Smooth muscle cell (in vitro differentiated cells): ENCODE measurements at regions not wholly inside any gene's neighbourhood (a gene's known extent, or its start where the extent isn't known, plus 50 kb on each side); places are given as distances from the start of the nearest gene placed in this dataset.
"Not testable (repeated sequence)": the region's sequence is repeated elsewhere in the genome, so short reads cannot be mapped to it uniquely, and the experiment has no call there.

Experiments
- DNase-seq: peaks from one replicate; lab custom pipeline; 2025; ENCODE audit not compliant: unreplicated experiment; lab: John Stamatoyannopoulos, UW
- H2AFZ ChIP-seq: fragments of 200-600 bp; sonication (generic); 2 replicates; pipeline ENCODE4 v1.6.0; 2016; ENCODE audit warnings: antibody characterized with exemption, low read depth, mild to moderate bottlenecking
- H3F3A ChIP-seq: fragments of 200-600 bp; sonication (generic); 2 replicates; pipeline ENCODE4 v1.6.0; 2017; ENCODE audit warnings: antibody characterized with exemption, low read depth
- H3K27ac ChIP-seq: fragments of 200-600 bp; sonication (generic); 2 replicates; pipeline ENCODE4 v1.5.1; 2016; ENCODE audit warnings: low read depth, mild to moderate bottlenecking
- H3K27me3 ChIP-seq: fragments of 200-600 bp; sonication (generic); 2 replicates; pipeline ENCODE4 v1.6.1; 2016; ENCODE audit warnings: low read depth, mild to moderate bottlenecking
- H3K36me3 ChIP-seq: fragments of 200-600 bp; sonication (generic); 2 replicates; pipeline ENCODE4 v1.5.1; 2016; ENCODE audit warnings: low read depth
- H3K4me1 ChIP-seq: fragments of 200-600 bp; sonication (generic); 2 replicates; pipeline ENCODE4 v1.5.1; 2016; ENCODE audit warnings: low read depth
- H3K4me2 ChIP-seq: fragments of 200-600 bp; sonication (generic); 2 replicates; pipeline ENCODE4 v1.6.0; 2016; ENCODE audit warnings: mild to moderate bottlenecking
- H3K4me3 ChIP-seq: fragments of 200-600 bp; sonication (generic); 2 replicates; pipeline ENCODE4 v1.5.1; 2016; ENCODE audit warnings: mild to moderate bottlenecking
- H3K79me2 ChIP-seq: fragments of 200-600 bp; sonication (generic); 2 replicates; pipeline ENCODE4 v1.6.0; 2016; ENCODE audit warnings: low read depth, mild to moderate bottlenecking
- H3K9ac ChIP-seq: fragments of 200-600 bp; sonication (generic); 2 replicates; pipeline ENCODE4 v1.6.0; 2016; ENCODE audit warnings: low read depth
- H3K9me3 ChIP-seq: fragments of 200-600 bp; sonication (generic); replicated peaks from 2 replicates; pipeline ENCODE4 v1.5.1; 2016; ENCODE audit warnings: low read depth
- H4K20me1 ChIP-seq: fragments of 200-600 bp; sonication (generic); 2 replicates; pipeline ENCODE4 v1.6.0; 2016; ENCODE audit warnings: low read depth
- CTCF ChIP-seq: fragments of 200-600 bp; sonication (generic); IDR thresholded peaks from 2 replicates; pipeline ENCODE4 v1.5.1; 2017; ENCODE audit warnings: borderline replicate concordance, mild to moderate bottlenecking, antibody characterized with exemption; ENCODE audit not compliant: insufficient read depth, poor library complexity, severe bottlenecking
- WGBS: methylation state at CpG from one replicate; pipeline ENCODE4 v1.1.7; 2016; ENCODE audit warnings: low lambda C conversion rate; 5-methylcytosine and 5-hydroxymethylcytosine counted together

- Histone ChIP-seq H3K79me2 (no peaks in the 10 kb centered on the region), H3K4me2 (no peak overlapping the region), H2AFZ (no peak overlapping the region), H3K36me3 (no peaks in the 10 kb centered on the region), H3K4me1 (no peaks in the 10 kb centered on the region), H3K9ac (no peak overlapping the region), H3K27me3 (no peaks in the 10 kb centered on the region), H3K9me3 (no peaks in the 10 kb centered on the region), H3K27ac (no peak overlapping the region), H3F3A (no peaks in the 10 kb centered on the region), H4K20me1 (no peaks in the 10 kb centered on the region), H3K4me3 (no peak overlapping the region)
- TF ChIP-seq CTCF = no peak
- DNase-seq = no peak
- WGBS = 94% methylated on average over 1 of the region's 1 CpG
Observed at GRCh38 chr3:72065236-72065635, 280.3 kb upstream of the PROK2 start.

- not testable (repeated sequence) for H3K27me3 ChIP-seq
- WGBS = 50% methylated on average over 2 of the region's 2 CpGs
Observed at GRCh38 chr3:72064727-72065126, 279.8 kb upstream of the PROK2 start.

GRCh38 chr3:72062017-72062416 lies 277.1 kb upstream of the PROK2 start:
- WGBS = 86% methylated on average over 1 of the region's 1 CpG
- no peak overlapping the region for H3K4me3 ChIP-seq
- H3K27ac ChIP-seq = no peak overlapping the region

More at GRCh38 chr3:72064727-72065126, 279.8 kb upstream of the PROK2 start:
- H3K27ac ChIP-seq, H4K20me1 ChIP-seq, H3K9ac ChIP-seq, H2AFZ ChIP-seq, H3K4me1 ChIP-seq, H3K36me3 ChIP-seq, H3K79me2 ChIP-seq, H3F3A ChIP-seq, H3K4me3 ChIP-seq, H3K9me3 ChIP-seq, H3K4me2 ChIP-seq, DNase-seq: not testable (repeated sequence)

GRCh38 chr3:72060447-72061034 lies 275.6 kb upstream of the PROK2 start:
- Histone ChIP-seq H3K4me3 (no peak overlapping the region), H3K79me2 (no peaks in the 10 kb centered on the region), H3K27ac (no peak overlapping the region), H4K20me1 (no peaks in the 10 kb centered on the region), H3K36me3 (no peaks in the 10 kb centered on the region), H3F3A (no peaks in the 10 kb centered on the region), H2AFZ (no peak overlapping the region), H3K27me3 (no peaks in the 10 kb centered on the region), H3K9ac (no peak overlapping the region), H3K9me3 (no peaks in the 10 kb centered on the region), H3K4me2 (no peak overlapping the region), H3K4me1 (no peaks in the 10 kb centered on the region)
- 67% methylated on average over 5 of the region's 5 CpGs for WGBS
- no peak for TF ChIP-seq CTCF
- no peak for DNase-seq

More at GRCh38 chr3:72062017-72062416, 277.1 kb upstream of the PROK2 start:
- no peaks in the 10 kb centered on the region for H3K36me3 ChIP-seq
- DNase-seq = no peak
- H3K9me3 ChIP-seq = no peaks in the 10 kb centered on the region
- no peaks in the 10 kb centered on the region for H3F3A ChIP-seq
- TF ChIP-seq CTCF = no peak
- no peaks in the 10 kb centered on the region for H3K79me2 ChIP-seq
- H3K4me2 ChIP-seq = no peak overlapping the region
- no peaks in the 10 kb centered on the region for H4K20me1 ChIP-seq
- H3K27me3 ChIP-seq = no peaks in the 10 kb centered on the region
- no peak overlapping the region for H3K9ac ChIP-seq
- no peak overlapping the region for H2AFZ ChIP-seq
- H3K4me1 ChIP-seq = no peaks in the 10 kb centered on the region
